CMK (cell line): ENCODE measurements at regions not wholly inside any gene's neighbourhood (a gene's known extent, or its start where the extent isn't known, plus 50 kb on each side); places are given as distances from the start of the nearest gene placed in this dataset.
"Not testable (repeated sequence)": the region's sequence is repeated elsewhere in the genome, so short reads cannot be mapped to it uniquely, and the experiment has no call there.

Source experiments
- DNase-seq: peaks from one replicate; pipeline ENCODE4 v3.0.0-alpha.2; 2010; ENCODE audit warnings: low read depth

GRCh38 chr9:7622481-7622880, 177.1 kb downstream of the DMAC1 start:
- no peak for DNase-seq

GRCh38 chr9:7615344-7615743, 184.2 kb downstream of the DMAC1 start:
- no peak for DNase-seq

GRCh38 chr9:7613931-7614330, 185.6 kb downstream of the DMAC1 start:
- no peak for DNase-seq

GRCh38 chr9:7608261-7608660, 191.3 kb downstream of the DMAC1 start:
- no peak for DNase-seq

- DNase-seq = no peak
Measured at GRCh38 chr9:7607421-7607820, 192.2 kb downstream of the DMAC1 start.

GRCh38 chr9:7606591-7606990, 193.0 kb downstream of the DMAC1 start:
- DNase-seq = no peak

GRCh38 chr9:7601739-7602138, 197.8 kb downstream of the DMAC1 start:
- DNase-seq = peak; percentile 0

GRCh38 chr9:7597716-7598115, 201.9 kb downstream of the DMAC1 start:
- no peak for DNase-seq

GRCh38 chr9:7592321-7593316, 207.0 kb downstream of the DMAC1 start:
- no peak for DNase-seq

- DNase-seq = no peak
Measured at GRCh38 chr9:7591501-7591900, 208.1 kb downstream of the DMAC1 start.

- DNase-seq = no peak
Measured at GRCh38 chr9:7580568-7580967, 219.0 kb downstream of the DMAC1 start.

- DNase-seq = no peak
Measured at GRCh38 chr9:7579351-7579750, 220.2 kb downstream of the DMAC1 start.

- no peak for DNase-seq
Measured at GRCh38 chr9:7578951-7579350, 220.6 kb downstream of the DMAC1 start.

- peak; percentile 24 for DNase-seq
Measured at GRCh38 chr9:7570107-7570720, 229.4 kb downstream of the DMAC1 start.

- no peak for DNase-seq
Measured at GRCh38 chr9:7567687-7568086, 231.9 kb downstream of the DMAC1 start.

- DNase-seq = no peak
Measured at GRCh38 chr9:7561527-7562080, 238.0 kb downstream of the DMAC1 start.

- no peak for DNase-seq
Measured at GRCh38 chr9:7560669-7561305, 238.8 kb downstream of the DMAC1 start.

- DNase-seq = no peak
Measured at GRCh38 chr9:7554699-7555098, 244.9 kb downstream of the DMAC1 start.

- DNase-seq = not testable (repeated sequence)
Measured at GRCh38 chr9:7552706-7553105, 246.9 kb downstream of the DMAC1 start.

- DNase-seq = no peak
Measured at GRCh38 chr9:7549249-7549648, 250.3 kb downstream of the DMAC1 start.

- peak; percentile 33 for DNase-seq
Measured at GRCh38 chr9:7546261-7546660, 253.3 kb downstream of the DMAC1 start.

- no peak for DNase-seq
Measured at GRCh38 chr9:7545371-7546165, 254.0 kb downstream of the DMAC1 start.
